Activated CD8-positive, alpha-beta memory T cell treated with anti-CD3 and anti-CD28 coated beads for 36 hours (primary cell): ENCODE measurements at regions not wholly inside any gene's neighbourhood (a gene's known extent, or its start where the extent isn't known, plus 50 kb on each side); places are given as distances from the start of the nearest gene placed in this dataset.

Source experiments
- CTCF ChIA-PET: fragments of 350-600 bp; sonication (Branson Sonifier 250); formaldehyde crosslinking; loops from one replicate; lab custom pipeline; 2021; ENCODE audit warnings: antibody characterized with exemption; lab: Charles Lee
- POLR2A ChIA-PET: fragments of 350-600 bp; sonication (Branson Sonifier 250); formaldehyde crosslinking; loops from one replicate; lab custom pipeline; 2021; ENCODE audit warnings: antibody characterized with exemption; lab: Charles Lee

GRCh38 chr10:30793093-30793492, 163.5 kb upstream of the LYZL2 start:
- POLR2A ChIA-PET = no interaction called here
- CTCF ChIA-PET = no interaction called here

GRCh38 chr10:30792025-30792424, 162.5 kb upstream of the LYZL2 start:
- POLR2A ChIA-PET = no interaction called here
- CTCF ChIA-PET = no interaction called here

DNA sequence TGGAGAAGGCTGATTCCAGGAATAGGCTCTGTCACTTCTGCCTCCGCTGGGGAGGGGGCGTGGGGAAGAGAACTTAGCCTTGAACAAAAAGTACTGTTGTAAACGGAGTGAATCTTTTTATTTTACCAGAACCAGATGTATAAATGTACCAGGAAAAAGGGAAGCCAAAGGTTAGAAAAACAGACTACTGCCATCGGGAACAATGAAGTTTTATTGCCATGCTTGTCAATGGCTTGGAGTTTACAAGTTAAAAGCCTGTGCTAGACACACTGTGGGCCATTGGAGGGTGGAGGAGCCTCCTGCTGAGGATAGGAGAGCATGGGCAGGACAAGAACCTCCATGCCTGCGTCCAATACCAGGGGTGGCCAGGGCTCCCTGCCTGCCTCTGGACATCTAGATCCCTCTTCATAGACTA, 161.7 kb upstream of the LYZL2 start:
- ChIA-PET POLR2A (no interaction called here), CTCF (no interaction called here)

GRCh38 chr10:30789806-30790205, 160.3 kb upstream of the LYZL2 start:
- ChIA-PET CTCF (interaction anchor here (0.7 kb wide), 1 partner anchor 8 kb away, joined by 3 read pairs; no protein-coding TSS in a partner anchor), POLR2A (no interaction called here)

- ChIA-PET POLR2A (no interaction called here), CTCF (no interaction called here)
These were observed 158.8 kb upstream of the LYZL2 start for GRCh38 chr10:30788307-30788706.

DNA sequence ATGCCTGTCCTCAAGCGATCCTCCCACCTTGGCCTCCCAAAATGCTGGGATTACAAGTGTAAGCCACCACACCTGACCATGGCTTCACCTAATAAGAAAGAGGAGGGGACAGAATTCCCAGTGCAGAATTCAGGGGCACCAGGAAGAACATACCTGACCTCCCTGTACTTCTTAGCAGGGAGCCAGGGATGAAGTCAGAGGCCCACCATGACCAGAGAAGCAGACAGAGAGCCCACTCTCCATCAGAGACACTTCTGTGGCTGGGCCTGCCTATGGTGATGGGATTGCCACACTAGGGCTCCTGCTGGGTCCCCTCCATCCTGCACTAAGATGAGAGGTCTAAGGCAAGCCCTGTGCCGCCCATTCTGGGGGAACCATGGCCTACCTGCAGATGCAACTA, 157.4 kb upstream of the LYZL2 start:
- ChIA-PET CTCF (no interaction called here), POLR2A (no interaction called here)

DNA sequence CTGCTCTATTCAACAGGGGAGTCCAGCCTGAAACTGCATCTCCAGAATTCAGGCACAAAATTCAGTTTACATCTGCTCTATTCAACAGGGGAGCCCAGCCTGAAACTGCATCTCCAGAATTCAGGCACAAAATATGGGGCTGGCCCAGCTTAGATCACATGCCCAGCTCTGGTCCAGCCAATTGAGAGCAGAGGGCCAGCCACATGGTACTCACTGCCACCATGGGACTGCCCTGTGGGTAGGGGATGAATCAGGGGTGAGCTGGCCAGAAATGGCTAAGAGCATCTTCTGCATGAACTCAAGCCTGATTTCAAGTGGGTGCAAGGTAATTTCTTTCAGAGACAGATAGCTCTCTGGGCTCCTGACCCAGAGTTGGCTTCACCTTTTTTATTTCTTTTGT, 156.6 kb upstream of the LYZL2 start:
- ChIA-PET POLR2A (no interaction called here), CTCF (no interaction called here)

GRCh38 chr10:30784897-30785605, 155.5 kb upstream of the LYZL2 start:
- CTCF ChIA-PET = interaction anchor here (0.7 to 3.2 kb wide), 11 partner anchors 10 to 1023 kb away, joined by 3 to 13 read pairs (median 6); partner anchors contain the start of gene ZNF438
- POLR2A ChIA-PET = interaction anchor here (0.6 to 1.5 kb wide), 2 partner anchors 247 to 918 kb away, joined by 4 to 6 read pairs; partner anchors contain the start of gene ZNF438

DNA sequence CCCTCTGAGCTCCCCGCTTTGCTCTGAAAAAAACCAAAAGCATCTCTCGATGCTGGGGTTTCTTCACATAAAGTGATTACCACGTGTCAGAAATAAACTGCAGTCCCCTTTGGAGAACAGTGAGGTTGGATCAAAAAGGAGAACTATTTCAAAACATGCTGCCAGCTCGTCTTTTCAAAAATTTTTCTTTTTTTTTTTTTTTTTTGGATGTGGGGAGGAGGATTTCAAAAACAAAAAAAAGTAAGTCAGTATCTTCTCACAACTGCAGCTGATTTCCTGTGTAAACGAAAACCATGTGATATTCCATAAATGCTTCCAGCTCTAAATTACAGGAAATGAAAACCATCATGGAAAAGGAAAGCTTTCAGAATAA, 155.0 kb upstream of the LYZL2 start:
- CTCF ChIA-PET = interaction anchor here (0.7 to 3.2 kb wide), 11 partner anchors 10 to 1024 kb away, joined by 3 to 13 read pairs (median 6); partner anchors contain the start of gene ZNF438

GRCh38 chr10:30783939-30784501, 154.5 kb upstream of the LYZL2 start:
- ChIA-PET CTCF (interaction anchor here (0.7 to 3.2 kb wide), 14 partner anchors 9 to 1026 kb away, joined by 3 to 13 read pairs (median 4); partner anchors contain the start of gene ZNF438), POLR2A (interaction anchor here (0.6 to 1.5 kb wide), 3 partner anchors 73 to 924 kb away, joined by 5 to 6 read pairs (median 6); partner anchors contain the start of gene ZNF438)

More for the DNA sequence above, 155.0 kb upstream of the LYZL2 start:
- POLR2A ChIA-PET = interaction anchor here (0.6 to 1.5 kb wide), 2 partner anchors 73 to 247 kb away, joined by 5 to 6 read pairs; partner anchors contain the start of gene ZNF438

GRCh38 chr10:30782537-30783461, 153.2 kb upstream of the LYZL2 start:
- CTCF ChIA-PET = interaction anchor here (0.9 to 3.2 kb wide), 8 partner anchors 8 to 1027 kb away, joined by 3 to 13 read pairs (median 4); no protein-coding TSS in a partner anchor
- POLR2A ChIA-PET = interaction anchor here (0.6 to 0.7 kb wide), 2 partner anchors 892 to 926 kb away, joined by 3 to 6 read pairs; no protein-coding TSS in a partner anchor

GRCh38 chr10:30782157-30782536, 152.6 kb upstream of the LYZL2 start:
- ChIA-PET CTCF (interaction anchor here (3.2 kb wide), 1 partner anchor 30 kb away, joined by 13 read pairs; no protein-coding TSS in a partner anchor), POLR2A (interaction anchor here (0.7 kb wide), 1 partner anchor 893 kb away, joined by 3 read pairs; no protein-coding TSS in a partner anchor)

- CTCF ChIA-PET = interaction anchor here (0.6 to 0.9 kb wide), 2 partner anchors 8 to 922 kb away, joined by 3 read pairs; no protein-coding TSS in a partner anchor
- POLR2A ChIA-PET = no interaction called here
These were observed 152.1 kb upstream of the LYZL2 start for GRCh38 chr10:30781670-30782121.

GRCh38 chr10:30778769-30779168, 149.2 kb upstream of the LYZL2 start:
- ChIA-PET CTCF (interaction anchor here (2.4 kb wide), 1 partner anchor 27 kb away, joined by 5 read pairs; no protein-coding TSS in a partner anchor), POLR2A (no interaction called here)

- ChIA-PET POLR2A (no interaction called here), CTCF (interaction anchor here (2.0 kb wide), 1 partner anchor 8 kb away, joined by 11 read pairs; no protein-coding TSS in a partner anchor)
These were observed 146.4 kb upstream of the LYZL2 start for GRCh38 chr10:30775779-30776591.

DNA sequence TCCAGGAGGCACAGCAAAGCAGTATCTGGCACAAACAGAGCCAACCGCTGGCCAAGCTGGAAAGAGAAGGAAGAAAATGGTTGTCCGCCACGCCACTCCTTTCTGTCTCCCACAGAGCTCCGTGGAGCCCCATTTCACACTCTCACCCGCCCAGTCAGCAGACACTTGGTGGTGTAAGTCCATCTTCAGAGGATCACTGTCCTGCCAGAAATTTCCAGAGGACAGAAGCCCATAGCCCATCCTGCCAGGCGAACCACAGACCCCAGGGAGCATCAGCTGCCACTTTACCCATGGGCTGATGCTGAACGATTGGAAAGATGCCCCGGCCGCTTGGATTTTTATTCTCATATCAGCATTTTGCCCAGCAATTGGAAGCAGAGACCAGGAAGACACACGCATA, 144.7 kb upstream of the LYZL2 start:
- CTCF ChIA-PET = interaction anchor here (0.9 to 2.0 kb wide), 2 partner anchors 9 to 10 kb away, joined by 3 to 11 read pairs; no protein-coding TSS in a partner anchor
- POLR2A ChIA-PET = no interaction called here

DNA sequence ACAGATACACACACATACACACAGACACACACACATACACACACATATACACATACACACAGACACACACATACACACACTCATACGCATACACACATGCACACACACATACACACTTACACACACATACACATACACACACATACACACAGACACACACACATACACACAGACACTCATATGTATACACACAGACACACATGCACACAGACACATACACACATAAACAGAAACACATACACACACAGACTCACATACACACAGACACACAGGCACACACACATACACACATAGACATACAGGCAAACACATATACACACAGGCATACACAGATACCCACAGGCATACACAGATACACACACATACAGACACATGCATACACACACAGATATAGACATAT, 143.9 kb upstream of the LYZL2 start:
- CTCF ChIA-PET = interaction anchor here (2.0 kb wide), 1 partner anchor 11 kb away, joined by 11 read pairs; no protein-coding TSS in a partner anchor

DNA sequence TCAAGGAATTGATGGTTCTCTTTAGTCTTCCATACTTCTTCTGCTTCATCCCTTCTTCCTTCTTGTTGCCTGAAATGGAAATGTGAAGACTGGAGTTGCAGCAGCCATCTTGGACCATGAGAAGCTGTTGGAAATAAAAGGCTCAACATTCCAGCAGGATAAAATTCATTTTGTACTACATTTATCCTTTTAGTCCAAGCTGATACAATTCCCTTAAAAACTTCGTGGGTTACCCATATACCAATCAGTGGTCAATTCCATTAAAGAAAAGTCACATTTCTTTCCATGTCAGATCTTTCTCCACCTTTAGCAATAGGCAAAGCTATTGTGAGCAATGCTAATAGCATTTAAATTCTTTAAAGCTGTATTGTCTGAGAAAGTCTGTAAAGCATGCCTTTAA, 141.3 kb upstream of the LYZL2 start:
- ChIA-PET POLR2A (no interaction called here), CTCF (interaction anchor here (0.7 kb wide), 1 partner anchor 10 kb away, joined by 3 read pairs; no protein-coding TSS in a partner anchor)

More for the DNA sequence above, 143.9 kb upstream of the LYZL2 start:
- POLR2A ChIA-PET = no interaction called here
